GM12878 (cell line): ENCODE measurements at regions not wholly inside any gene's neighbourhood (a gene's known extent, or its start where the extent isn't known, plus 50 kb on each side); places are given as distances from the start of the nearest gene placed in this dataset.

Source experiments
- ATAC-seq: fragments of 200-7000 bp; cut with Tn5 transposase; 3 replicates; pipeline ENCODE4 v1.9.1; 2020; ENCODE audit warnings: mild to moderate bottlenecking, moderate library complexity
- BruUV-seq: library from RNA; stranded (reverse); fragments of 400-500 nt; replicated peaks from 2 replicates; lab custom pipeline; 2021; lab: Mats Ljungman, UMichigan
- CTCF ChIA-PET: fragments of 300-600 bp; sonication (Branson Sonifier 250); formaldehyde crosslinking; extraction: SDS; loops from one replicate; lab custom pipeline; 2021; ENCODE audit warnings: inconsistent platforms; lab: Yijun Ruan, JAX
- POLR2A ChIA-PET: fragments of 350-600 bp; formaldehyde crosslinking; extraction: SDS; loops from one replicate; lab custom pipeline; 2021; ENCODE audit warnings: inconsistent platforms; lab: Charles Lee
- RAD21 ChIA-PET: fragments of 300-600 bp; sonication (Branson Sonifier 250); formaldehyde crosslinking; loops from one replicate; lab custom pipeline; 2023; ENCODE audit warnings: antibody characterized with exemption; ENCODE audit not compliant: unreplicated experiment; lab: Charles Lee
- SMC1A ChIA-PET: fragments of 300-600 bp; sonication (Branson Sonifier 250); formaldehyde crosslinking; loops from one replicate; lab custom pipeline; 2023; ENCODE audit not compliant: unreplicated experiment, uncharacterized antibody; lab: Charles Lee
- DNase-seq: peaks from one replicate; pipeline ENCODE4 v3.0.0-alpha.2; 2011; ENCODE audit warnings: low read depth, low spot score
- FAIRE-seq: peaks from 3 replicates; lab custom pipeline; 2011; peaks lifted over from hg19 to GRCh38; lab: Jason Lieb, UNC
- H2AFZ ChIP-seq: 2 replicates; pipeline ENCODE4 v1.6.0; 2011; ENCODE audit warnings: low read depth, low read length, control low read depth; ENCODE audit not compliant: control insufficient read depth
- H3K27ac ChIP-seq: 2 replicates; pipeline ENCODE4 v1.5.1; 2011; ENCODE audit warnings: control low read depth; ENCODE audit not compliant: control insufficient read depth, insufficient read depth
- H3K27me3 ChIP-seq, 2 experiments: replicated peaks in 1 of 2; 2 replicates each; pipeline versions ENCODE4 v1.6.0 to v1.6.1; 2011; ENCODE audit warnings: low read length in 1 of 2; ENCODE audit not compliant: control insufficient read depth in 2 of 2, insufficient read depth in 2 of 2
- H3K36me3 ChIP-seq, 2 experiments: 2 replicates each; pipeline ENCODE4 v1.5.1; 2011; ENCODE audit warnings: low read length in 1 of 2; ENCODE audit not compliant: control insufficient read depth in 2 of 2, insufficient read depth in 2 of 2
- H3K4me1 ChIP-seq: 2 replicates; pipeline ENCODE4 v1.6.1; 2011; ENCODE audit warnings: mild to moderate bottlenecking, low read length, moderate library complexity, mixed read lengths; ENCODE audit not compliant: control insufficient read depth, insufficient read depth
- H3K4me2 ChIP-seq: 2 replicates; pipeline ENCODE4 v1.6.0; 2011; ENCODE audit warnings: control low read depth; ENCODE audit not compliant: control insufficient read depth, insufficient read depth
- H3K4me3 ChIP-seq: fragments of 200-600 bp; sonication (generic); 2 replicates; pipeline ENCODE4 v1.5.1; 2016
- H3K79me2 ChIP-seq: 2 replicates; pipeline ENCODE4 v1.6.0; 2011; ENCODE audit warnings: low read length; ENCODE audit not compliant: control insufficient read depth, insufficient read depth
- H3K9ac ChIP-seq: 2 replicates; pipeline ENCODE4 v1.8.0; 2011; ENCODE audit warnings: low read length, control low read depth, mixed read lengths; ENCODE audit not compliant: control insufficient read depth, insufficient read depth
- H3K9me3 ChIP-seq: replicated peaks from 3 replicates; pipeline ENCODE4 v1.5.1; 2011; ENCODE audit warnings: mild to moderate bottlenecking, low read length; ENCODE audit not compliant: control insufficient read depth, insufficient read depth
- H4K20me1 ChIP-seq: 2 replicates; pipeline ENCODE4 v1.6.0; 2011; ENCODE audit not compliant: control insufficient read depth, insufficient read depth
- GABPA ChIP-seq: IDR thresholded peaks from 2 replicates; pipeline ENCODE4 v1.6.1; 2014; ENCODE audit warnings: antibody characterized with exemption, low read depth, mild to moderate bottlenecking, inconsistent platforms
- IKZF2 ChIP-seq, 2 experiments: fragments of 450-650 bp; IDR thresholded peaks; 2 replicates each; pipeline ENCODE4 v1.6.1; 2017; ENCODE audit warnings: mild to moderate bottlenecking in 2 of 2, moderate library complexity in 2 of 2
- JUNB ChIP-seq: IDR thresholded peaks from 2 replicates; pipeline ENCODE4 v1.6.1; 2016; ENCODE audit warnings: antibody characterized with exemption, mild to moderate bottlenecking
- MTA2 ChIP-seq: fragments of 450-650 bp; IDR thresholded peaks from 2 replicates; pipeline ENCODE4 v1.6.1; 2016; ENCODE audit warnings: low read depth, mild to moderate bottlenecking, moderate library complexity
- NR2F1 ChIP-seq: fragments of 450-650 bp; conservative IDR thresholded peaks from 2 replicates; pipeline ENCODE4 v1.6.1; 2017; ENCODE audit warnings: mild to moderate bottlenecking
- POLR2AphosphoS2 ChIP-seq: IDR thresholded peaks from 2 replicates; pipeline ENCODE4 v1.6.1; 2011; ENCODE audit warnings: low read depth, mild to moderate bottlenecking, low read length, improper control_type of control experiment, moderate library complexity
- POU2F2 ChIP-seq: IDR thresholded peaks from 3 replicates; pipeline ENCODE4 v1.6.1; 2011; ENCODE audit warnings: low read depth, mild to moderate bottlenecking, low read length, borderline replicate concordance
- RFX5 ChIP-seq: IDR thresholded peaks from 2 replicates; pipeline ENCODE4 v1.6.1; 2011; ENCODE audit warnings: low read depth, low read length, improper control_type of control experiment
- SIN3A ChIP-seq: IDR thresholded peaks from 2 replicates; pipeline ENCODE4 v1.6.1; 2012; ENCODE audit warnings: low read depth, low read length, improper control_type of control experiment
- WGBS: methylation state at CpG from one replicate; pipeline ENCODE4 v1.1.6; 2016; ENCODE audit warnings: low lambda C conversion rate; ENCODE audit not compliant: insufficient replicate concordance, insufficient coverage; ENCODE audit errors: missing lambda C conversion rate; 5-methylcytosine and 5-hydroxymethylcytosine counted together
- in situ Hi-C: fragments of 300-500 bp; cut with MboI; formaldehyde crosslinking; loops from 9 replicates; pipeline ENCODE4 v1.14.3; 2018; ENCODE audit warnings: mixed read lengths
- intact Hi-C: fragments of 100-400 bp; cut with micrococcal nuclease; formaldehyde crosslinking; loops from one replicate; pipeline ENCODE4 v1.14.2; 2022; ENCODE audit not compliant: unreplicated experiment
- TF ChIP-seq, protein P1 (sequence below): IDR thresholded peaks from 2 replicates; pipeline ENCODE4 v1.6.1; 2012; ENCODE audit warnings: improper control_type of control experiment, low read depth, low read length; ENCODE audit not compliant: insufficient replicate concordance

DNA sequence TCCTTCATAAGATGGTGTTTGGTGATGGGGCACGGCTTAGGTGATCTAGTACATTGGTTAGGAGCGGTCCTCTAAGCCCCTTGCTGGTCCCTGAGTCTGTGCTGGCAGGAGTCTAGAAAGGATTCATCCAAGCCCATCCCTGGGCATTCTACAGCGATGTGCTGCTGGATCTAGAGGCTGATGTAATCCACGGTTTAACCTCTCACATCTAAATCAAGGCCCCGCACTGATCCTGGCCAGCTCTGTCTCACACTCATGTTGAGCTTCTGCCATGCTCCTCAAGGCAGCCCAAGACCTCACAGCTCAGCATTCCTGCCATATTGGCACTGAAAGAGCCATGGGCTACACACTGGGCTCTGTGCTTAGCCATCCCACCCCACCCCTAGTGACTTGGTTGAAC is 664.8 kb downstream of the STK39 start:
- Histone ChIP-seq H3K4me2 (no peak overlapping the region), H2AFZ (no peak overlapping the region), H4K20me1 (no peaks in the 10 kb centered on the region), H3K27me3 (no peaks in the 10 kb centered on the region), H3K36me3 (no peaks in the 10 kb centered on the region), H3K4me3 (no peak overlapping the region), H3K27ac (no peak overlapping the region), H3K9ac (no peak overlapping the region), H3K9me3 (no peaks in the 10 kb centered on the region), H3K4me1 (no peaks in the 10 kb centered on the region), H3K79me2 (no peaks in the 10 kb centered on the region)
- ChIA-PET RAD21 (no interaction called here), POLR2A (no interaction called here), SMC1A (no interaction called here), CTCF (no interaction called here)
- DNase-seq, result no peak
- TF ChIP-seq RFX5 (no peak), JUNB (no peak), NR2F1 (no peak), IKZF2 (IDR thresholded peaks at IDR 0.05) (no peak), SIN3A (no peak), MTA2 (no peak), POU2F2 (no peak), POLR2AphosphoS2 (no peak), GABPA (no peak)
- TF ChIP-seq, protein P1, sequence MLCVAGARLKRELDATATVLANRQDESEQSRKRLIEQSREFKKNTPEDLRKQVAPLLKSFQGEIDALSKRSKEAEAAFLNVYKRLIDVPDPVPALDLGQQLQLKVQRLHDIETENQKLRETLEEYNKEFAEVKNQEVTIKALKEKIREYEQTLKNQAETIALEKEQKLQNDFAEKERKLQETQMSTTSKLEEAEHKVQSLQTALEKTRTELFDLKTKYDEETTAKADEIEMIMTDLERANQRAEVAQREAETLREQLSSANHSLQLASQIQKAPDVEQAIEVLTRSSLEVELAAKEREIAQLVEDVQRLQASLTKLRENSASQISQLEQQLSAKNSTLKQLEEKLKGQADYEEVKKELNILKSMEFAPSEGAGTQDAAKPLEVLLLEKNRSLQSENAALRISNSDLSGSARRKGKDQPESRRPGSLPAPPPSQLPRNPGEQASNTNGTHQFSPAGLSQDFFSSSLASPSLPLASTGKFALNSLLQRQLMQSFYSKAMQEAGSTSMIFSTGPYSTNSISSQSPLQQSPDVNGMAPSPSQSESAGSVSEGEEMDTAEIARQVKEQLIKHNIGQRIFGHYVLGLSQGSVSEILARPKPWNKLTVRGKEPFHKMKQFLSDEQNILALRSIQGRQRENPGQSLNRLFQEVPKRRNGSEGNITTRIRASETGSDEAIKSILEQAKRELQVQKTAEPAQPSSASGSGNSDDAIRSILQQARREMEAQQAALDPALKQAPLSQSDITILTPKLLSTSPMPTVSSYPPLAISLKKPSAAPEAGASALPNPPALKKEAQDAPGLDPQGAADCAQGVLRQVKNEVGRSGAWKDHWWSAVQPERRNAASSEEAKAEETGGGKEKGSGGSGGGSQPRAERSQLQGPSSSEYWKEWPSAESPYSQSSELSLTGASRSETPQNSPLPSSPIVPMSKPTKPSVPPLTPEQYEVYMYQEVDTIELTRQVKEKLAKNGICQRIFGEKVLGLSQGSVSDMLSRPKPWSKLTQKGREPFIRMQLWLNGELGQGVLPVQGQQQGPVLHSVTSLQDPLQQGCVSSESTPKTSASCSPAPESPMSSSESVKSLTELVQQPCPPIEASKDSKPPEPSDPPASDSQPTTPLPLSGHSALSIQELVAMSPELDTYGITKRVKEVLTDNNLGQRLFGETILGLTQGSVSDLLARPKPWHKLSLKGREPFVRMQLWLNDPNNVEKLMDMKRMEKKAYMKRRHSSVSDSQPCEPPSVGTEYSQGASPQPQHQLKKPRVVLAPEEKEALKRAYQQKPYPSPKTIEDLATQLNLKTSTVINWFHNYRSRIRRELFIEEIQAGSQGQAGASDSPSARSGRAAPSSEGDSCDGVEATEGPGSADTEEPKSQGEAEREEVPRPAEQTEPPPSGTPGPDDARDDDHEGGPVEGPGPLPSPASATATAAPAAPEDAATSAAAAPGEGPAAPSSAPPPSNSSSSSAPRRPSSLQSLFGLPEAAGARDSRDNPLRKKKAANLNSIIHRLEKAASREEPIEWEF, result no peak
- intact Hi-C loops, result no loop called here
- no peak; the same call in 2 of the 3 replicates for ATAC-seq
- no peak for FAIRE-seq
- 10% methylated on average over 5 of the region's 5 CpGs for WGBS
- in situ Hi-C loops, result no loop called here
- no TSS peak for BruUV-seq
